ENCODE measurements at regions not wholly inside any gene's neighbourhood (a gene's known extent, or its start where the extent isn't known, plus 50 kb on each side); places are given as distances from the start of the nearest gene placed in this dataset.
"Not testable (repeated sequence)": the region's sequence is repeated elsewhere in the genome, so short reads cannot be mapped to it uniquely, and the experiment has no call there.

DNA sequence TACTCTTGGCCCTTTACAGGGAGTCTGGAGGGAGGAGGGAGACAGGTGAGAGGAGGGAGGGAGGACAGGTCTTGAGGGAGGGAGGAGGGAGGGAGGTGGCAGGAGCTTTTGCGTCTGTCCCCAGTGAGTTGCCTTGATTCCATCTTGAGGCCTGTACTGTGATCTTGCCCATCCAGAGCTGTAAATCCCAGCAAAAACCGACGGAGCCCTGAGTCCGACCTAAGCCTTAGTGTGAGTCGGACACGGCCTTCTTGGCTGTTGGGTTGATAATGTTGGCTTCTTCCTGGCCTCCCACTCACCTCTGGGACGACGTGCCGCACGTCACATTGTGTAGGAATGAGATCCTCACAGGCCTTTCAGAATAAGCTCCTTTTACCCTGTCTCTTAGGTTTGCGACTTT, 72.5 kb downstream of the RGS12 start:
- DNase-seq (ENCODE audit: low spot score), result no peak

GRCh38 chr4:3365871-3366842, 73.3 kb downstream of the RGS12 start:
- DNase-seq (ENCODE audit: low spot score), result no peak

- no peak for DNase-seq (ENCODE audit: low spot score)
Observed at GRCh38 chr4:3366893-3367775, 74.3 kb downstream of the RGS12 start.

DNA sequence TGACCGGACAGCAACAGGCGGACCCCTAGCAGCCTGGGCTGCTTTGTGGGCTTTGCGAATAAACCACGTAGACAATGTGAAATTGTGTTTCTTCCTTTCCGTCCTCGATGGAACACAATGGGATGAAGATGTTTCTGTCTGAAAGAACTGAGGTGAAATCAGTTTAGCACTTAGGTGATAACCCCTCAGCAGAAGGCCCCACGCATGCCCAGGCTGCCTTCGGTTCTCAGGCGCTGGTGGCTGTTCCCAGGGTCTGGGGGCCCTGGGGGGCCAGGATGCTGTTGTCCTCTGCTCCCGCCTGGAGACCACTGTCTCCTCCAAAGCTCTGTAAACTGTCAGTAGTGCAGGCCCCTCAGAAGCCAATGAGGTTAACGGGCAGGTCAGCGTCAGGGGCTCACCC, 73.9 kb upstream of the HGFAC start:
- no peak for DNase-seq (ENCODE audit: low spot score)

- no peak for DNase-seq (ENCODE audit: low spot score)
Observed at GRCh38 chr4:3368334-3368733, 73.4 kb upstream of the HGFAC start.

DNA sequence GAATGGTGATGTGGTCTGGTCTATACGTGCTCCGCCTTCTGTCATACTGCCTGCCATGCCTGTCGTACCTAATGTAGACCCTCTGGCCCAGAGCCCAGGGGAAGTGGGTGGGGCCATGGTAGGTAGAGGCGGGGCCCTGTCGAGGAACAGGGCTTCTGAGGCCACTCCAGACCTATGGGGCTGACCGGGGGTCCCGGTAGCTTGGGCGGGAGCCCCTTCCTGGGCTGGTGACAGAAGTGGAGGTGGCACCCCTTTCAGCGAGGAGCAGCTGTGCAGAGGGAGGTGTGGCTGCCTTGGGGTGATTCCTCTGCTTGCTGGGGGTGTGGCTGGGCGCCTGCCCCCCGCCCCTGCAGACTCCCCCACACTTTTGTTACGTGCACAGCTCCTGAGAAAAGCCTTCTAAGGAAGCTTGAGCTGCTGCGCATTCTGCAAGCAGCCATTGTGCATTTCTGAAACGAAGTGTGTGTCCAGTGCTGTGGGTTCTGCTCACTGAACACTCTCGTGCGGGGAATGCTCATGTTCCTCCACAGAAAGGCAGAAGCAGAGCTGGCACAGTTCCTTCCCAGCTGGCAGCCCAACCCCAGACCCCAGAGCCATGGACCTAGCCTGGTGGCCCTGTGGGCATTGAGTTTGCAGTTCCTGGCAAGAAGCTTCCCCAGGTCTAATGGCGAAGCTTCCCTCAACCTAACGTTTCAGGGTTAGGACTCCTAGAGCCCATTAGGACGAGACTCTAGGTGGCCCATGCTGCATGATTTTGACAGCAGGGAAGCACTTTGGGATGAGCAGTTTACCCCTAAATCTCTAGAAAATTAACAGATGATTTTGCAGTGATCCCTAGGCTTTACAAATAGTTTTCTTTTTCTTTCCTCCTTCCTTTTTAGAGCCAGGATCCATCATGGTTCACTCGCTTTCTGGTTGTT, 72.7 kb upstream of the HGFAC start:
- peak; percentile 4 for DNase-seq (ENCODE audit: low spot score)

- no peak for DNase-seq (ENCODE audit: low spot score)
Observed at GRCh38 chr4:3369781-3370674, 71.7 kb upstream of the HGFAC start.

DNA sequence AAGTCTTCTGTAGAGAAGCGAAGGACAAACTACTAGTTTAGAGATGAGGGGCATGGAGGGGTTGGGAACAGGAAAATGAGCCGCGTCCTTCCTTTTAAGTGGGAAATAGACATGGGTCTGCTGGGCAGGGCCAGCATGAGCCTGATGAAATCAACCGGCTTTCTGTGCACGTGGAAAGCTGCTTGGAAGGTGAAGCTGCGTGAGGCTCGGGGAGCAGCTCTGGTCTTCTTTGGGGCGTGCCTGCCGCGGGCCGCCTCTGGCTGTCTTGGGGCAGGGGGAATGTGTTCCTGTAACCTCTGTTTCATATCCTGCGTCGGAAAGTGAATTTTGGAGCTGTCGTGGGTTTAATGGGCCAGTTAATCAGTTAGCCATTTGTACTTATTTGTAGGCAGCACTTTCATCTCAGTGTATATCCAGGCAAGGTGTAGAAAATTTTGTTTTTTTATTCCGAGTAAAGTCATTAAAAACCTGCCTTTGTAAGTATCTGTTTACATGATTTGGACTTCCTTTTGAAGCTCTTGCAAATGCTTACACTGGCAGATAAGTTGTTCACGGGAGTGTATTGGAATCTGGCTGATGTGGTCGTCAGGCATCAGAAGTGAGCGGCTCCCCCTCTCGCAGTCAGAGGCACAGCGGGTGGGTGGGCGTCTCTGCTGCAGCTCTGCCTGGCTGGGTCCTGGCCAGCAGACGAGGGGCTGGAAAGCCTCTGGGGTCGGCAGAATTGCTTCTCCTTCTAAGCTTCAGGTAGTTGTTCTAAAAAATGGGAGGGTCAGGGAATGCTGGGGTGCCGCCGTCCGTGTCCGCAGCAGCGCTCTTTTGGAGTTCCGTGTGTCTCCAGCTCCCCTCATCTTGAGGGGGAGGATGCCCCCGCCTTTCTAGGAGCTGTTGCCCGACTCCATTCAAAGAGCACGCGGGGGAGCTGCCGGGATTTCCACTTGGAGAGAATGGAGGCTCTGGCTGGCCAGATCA, 70.5 kb upstream of the HGFAC start:
- DNase-seq (ENCODE audit: low spot score), result no peak

DNA sequence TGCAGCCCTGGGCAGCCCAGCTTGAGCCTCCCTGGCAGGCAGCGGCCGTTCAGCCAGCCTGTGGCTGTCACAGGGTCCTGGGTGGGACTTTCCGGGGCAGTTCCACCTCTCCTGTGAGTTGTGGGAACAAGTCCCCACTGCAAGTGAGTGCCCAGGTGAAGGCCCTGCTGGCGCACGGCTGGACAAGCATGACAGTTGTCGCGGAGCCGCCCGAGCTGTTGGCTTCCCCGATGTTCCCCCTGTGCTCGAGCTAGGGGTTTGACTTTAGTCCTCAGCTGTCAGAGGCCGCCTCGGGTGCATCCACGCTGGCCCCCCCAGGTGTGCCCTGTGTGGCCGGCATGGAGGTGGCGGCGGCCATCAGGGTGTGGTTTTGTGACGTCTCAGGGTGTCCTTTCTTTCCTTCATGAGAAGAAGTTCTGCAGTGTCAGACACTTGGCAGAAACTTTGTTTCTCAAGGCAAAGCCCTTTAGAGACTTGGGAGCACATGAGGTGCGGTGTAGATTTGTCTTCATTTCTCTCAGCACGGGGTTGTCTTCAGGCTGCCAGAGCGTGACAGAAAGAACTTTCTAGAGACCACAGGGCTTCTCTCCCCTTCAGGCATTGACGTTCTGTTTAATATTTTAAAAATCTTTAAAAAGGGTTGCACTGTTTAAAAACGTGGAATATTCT, 69.4 kb upstream of the HGFAC start:
- DNase-seq (ENCODE audit: low spot score), result no peak

GRCh38 chr4:3372933-3373465, 68.8 kb upstream of the HGFAC start:
- peak; percentile 9 for DNase-seq (ENCODE audit: low spot score)

GRCh38 chr4:3373468-3373867, 68.3 kb upstream of the HGFAC start:
- no peak for DNase-seq (ENCODE audit: low spot score)

- DNase-seq (ENCODE audit: low spot score), result no peak
Observed at GRCh38 chr4:3374011-3374645, 67.6 kb upstream of the HGFAC start.

DNA sequence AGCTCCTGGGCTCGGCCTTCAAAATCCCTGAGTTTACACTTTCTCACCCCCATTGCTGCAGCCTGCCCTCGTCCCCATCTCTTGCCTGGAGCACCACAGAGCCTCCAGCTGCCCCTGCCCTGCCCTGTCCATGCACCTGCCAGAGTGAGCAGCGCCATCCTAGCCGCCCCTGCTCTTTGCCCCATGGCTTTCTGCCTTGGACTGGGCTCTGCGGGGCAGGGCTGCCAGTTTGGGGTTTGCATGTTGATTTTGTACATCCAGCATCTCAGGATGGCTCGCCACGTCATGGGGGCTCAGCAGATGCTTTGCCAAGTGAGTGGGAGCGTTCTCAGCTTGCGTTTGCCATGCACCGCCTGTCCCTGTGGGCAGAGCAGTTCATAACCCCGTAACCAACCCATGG, 67.1 kb upstream of the HGFAC start:
- DNase-seq (ENCODE audit: low spot score), result no peak

- no peak for DNase-seq (ENCODE audit: low spot score)
Observed at GRCh38 chr4:3375688-3376087, 66.1 kb upstream of the HGFAC start.

- no peak for DNase-seq (ENCODE audit: low spot score)
Observed at GRCh38 chr4:3376266-3376665, 65.5 kb upstream of the HGFAC start.

DNA sequence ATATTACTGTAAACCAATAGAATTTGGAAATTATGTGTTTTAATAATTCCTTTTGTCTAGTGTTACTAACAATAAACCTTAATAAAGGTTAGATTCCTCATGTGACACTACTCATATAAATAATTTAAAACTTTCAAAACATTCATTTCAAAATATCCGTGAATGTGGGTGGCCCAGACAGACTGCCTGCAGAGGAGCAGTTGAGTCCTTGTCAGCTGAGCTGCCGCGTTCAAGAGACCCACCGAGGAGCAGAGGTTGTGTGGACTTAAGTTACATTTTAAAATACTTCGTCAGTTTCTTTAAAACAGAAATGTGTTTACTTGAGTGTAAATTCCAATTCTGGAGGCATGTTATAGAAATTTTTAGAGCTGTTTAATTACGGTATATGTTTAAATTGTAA, 64.2 kb upstream of the HGFAC start:
- DNase-seq (ENCODE audit: low spot score), result no peak

DNA sequence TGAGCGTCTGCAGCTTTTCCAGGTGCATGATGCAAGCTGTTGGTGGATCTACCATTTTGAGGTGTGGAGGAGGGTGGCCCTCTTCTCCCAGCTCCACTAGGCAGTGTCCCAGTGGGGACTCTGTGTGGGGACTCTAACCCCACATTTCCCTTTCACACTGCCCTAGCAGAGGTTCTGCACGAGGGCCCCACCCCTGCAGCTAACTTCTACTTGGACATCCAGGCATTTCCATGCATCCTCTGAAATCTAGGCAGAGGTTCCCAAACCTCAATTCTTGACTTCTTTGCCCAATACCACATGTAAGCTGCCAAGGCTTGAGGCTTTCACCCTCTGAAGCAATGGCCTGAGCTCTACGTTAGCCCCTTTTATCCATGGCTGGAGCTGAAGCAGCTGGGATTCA, 61.4 kb upstream of the HGFAC start:
- DNase-seq (ENCODE audit: low spot score), result not testable (repeated sequence)

DNA sequence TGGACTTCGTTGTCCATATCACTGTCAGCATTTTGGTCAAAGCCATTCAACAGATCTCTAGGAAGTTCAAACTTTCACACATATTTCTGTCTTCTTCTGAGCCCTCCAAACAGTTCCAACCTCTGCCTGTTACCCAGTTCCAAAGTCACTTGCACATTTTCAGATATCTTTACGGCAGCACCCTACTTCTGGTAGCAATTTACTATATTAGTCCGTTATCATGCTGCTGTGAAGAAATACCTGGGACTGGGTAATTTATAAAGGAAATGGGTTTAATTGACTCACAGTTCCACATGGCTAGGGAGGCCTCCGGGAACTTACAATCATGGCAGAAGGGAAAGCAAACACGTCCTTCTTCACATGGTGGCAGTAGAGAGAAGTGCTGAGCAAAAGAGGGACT, 60.6 kb upstream of the HGFAC start:
- not testable (repeated sequence) for DNase-seq (ENCODE audit: low spot score)

All from SW480 (cell line).